ENCODE measurements at regions not wholly inside any gene's neighbourhood (a gene's known extent, or its start where the extent isn't known, plus 50 kb on each side); places are given as distances from the start of the nearest gene placed in this dataset.

DNA sequence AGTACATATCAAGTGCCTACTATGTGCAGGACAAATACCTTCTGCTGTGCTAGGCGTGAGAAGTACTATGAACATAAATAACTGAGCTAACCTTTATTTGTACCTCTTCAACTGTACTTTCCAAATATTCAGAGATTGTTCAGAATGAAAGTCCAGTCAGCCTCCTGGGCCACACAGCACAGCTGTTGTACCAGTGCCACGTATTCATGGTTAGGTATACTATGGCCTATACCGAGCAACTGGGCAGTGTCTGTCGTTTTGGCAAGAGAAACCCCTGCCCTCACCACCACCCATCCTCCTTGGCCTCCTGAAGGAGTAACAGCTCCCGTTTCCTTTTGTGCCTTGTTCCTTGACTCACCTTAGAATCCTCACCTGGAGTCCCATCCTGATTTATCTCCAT lies 53.0 kb downstream of the RASSF10 start:
- DNase-seq = no peak

GRCh38 chr11:13064593-13064992 lies 55.5 kb downstream of the RASSF10 start:
- DNase-seq = no peak

DNA sequence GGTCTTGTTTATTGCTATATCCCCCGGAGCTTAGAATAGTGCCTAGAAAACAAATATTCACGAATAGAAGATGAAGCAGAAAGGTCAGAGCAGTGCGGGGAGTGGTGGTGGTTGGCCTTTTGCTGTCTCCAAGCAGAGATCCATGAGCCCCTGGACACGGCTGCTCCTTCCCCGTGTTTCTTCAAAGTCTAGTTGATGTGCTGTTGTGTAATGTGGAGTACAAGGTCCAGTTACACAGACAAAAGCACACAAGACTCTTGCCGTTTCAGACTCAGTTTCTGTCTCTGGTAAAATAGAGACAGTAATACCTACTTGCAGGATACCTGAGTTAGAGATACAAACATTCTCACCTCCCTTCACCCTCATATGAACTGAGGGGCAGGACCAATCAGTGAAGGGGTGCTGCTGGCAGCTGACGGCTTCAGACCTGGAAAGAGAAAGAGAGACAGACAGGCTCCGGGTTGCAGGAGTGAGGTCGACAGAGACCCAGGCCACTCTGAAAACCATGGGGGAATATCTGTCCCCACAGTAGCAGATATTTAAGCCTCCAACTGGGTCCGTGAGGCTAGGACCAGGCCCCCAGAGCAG lies 56.2 kb downstream of the RASSF10 start:
- no peak for DNase-seq

DNA sequence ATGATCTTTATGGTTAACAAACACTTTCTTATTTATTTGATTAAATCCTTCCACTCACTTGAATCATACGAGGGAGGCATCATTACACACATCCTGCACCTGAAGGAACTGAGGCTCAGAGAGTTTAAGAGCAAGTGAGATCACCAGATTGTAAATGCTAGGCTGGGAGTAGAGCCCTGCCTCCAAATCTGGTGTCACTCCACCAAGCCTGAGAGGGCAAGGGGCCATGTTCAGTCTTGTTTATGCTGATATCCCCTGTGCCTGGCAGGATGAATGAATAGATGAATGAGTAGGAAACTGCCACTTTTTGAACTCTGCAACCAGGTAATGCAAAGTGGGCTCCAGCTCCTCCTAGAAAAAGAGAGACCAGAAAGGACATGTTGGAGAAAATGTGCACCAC lies 59.1 kb downstream of the RASSF10 start:
- DNase-seq = no peak

- DNase-seq = no peak
Observed at GRCh38 chr11:13073119-13073981, 64.2 kb downstream of the RASSF10 start.

DNA sequence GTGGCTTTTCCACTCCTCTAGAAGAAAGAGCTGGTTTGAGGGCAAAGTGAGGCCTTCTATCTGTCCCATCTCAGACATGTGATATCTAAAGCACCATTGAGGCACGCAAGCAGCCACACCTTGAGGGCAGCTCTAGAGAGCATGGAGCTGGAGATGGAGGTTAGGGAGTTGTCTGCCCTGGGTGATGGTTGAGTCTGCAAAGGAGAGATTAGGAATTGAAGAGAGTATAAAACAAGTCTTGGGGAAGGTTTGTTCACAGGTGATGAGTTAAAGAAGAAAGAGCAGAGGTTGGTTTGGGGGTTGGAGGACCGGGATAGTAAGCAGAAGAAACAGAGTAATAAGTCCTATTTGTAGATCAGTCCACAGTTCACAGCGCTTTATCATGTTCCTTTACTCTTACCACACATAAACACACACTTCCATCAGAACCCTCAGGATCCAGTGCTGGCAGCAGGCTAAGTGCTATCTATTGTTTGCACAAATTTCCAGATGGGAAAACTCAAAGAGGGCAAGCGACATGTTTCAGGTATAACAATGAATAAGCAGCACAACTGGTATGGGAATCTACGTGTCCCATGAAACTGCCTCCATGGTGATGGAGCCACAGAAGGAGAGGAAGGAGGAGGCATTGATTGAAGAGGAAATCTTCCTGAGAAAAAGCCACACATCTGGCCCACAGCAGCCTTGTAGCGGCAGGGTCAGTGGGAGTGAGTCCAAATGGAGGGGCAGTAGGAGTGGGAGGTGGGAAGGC lies 65.8 kb downstream of the RASSF10 start:
- DNase-seq = no peak

DNA sequence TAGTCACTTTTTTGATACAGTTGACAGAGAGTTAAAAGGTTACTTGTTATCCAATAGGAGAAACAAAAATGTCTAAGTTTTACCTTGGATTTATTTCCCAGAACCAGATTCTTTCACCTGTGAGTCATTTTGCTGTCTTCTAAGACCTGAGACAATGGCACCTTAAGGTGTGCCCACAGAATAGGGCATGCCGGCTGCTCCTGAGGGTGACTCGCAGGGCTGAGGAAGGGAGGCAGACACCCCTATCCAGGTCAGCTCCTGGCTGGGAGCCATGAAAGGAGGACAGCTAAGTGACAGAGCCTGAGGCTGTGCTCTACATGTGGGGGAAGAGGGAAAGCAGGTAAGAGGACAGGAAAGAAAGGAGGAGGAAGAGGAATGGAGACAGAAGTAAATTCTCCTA lies 67.8 kb downstream of the RASSF10 start:
- DNase-seq = no peak

DNA sequence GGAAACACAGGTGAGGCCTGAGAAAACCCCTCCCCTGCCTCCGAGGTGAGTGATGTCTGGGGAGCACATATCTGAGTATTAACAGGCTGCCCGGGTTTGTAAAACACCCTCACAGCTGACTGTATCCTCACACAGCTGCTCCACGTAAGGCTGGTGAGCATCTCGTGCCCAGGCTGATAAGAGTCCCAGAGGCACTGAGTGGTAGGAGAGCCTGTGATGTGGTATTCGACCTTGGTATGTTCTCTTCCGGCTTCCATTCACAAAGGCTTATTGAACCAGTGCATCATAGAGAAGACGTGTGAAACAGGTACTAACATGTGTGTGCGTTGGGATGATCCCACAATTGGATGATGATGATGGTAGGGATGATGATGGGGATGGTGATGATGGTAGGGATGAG lies 71.7 kb downstream of the RASSF10 start:
- no peak for DNase-seq

DNA sequence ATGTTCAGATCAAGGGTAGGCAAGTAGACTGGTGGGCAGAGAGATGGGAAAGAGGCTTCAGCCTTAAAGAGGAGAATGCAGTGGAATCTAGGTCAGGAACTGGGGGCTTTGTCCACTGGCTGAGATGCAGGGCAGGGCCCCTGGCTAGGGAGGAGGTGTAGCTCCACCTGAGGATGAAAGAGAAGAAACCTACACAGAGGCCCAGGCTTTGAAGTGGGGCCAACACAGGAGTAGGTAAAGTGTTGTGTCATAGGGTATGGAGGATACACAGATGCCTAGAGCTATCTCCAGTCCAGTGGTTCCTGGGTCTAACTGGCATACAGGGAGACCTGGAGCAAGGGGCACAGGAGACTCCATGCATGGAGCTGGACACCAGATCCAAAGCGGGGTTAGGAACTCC lies 73.5 kb downstream of the RASSF10 start:
- no peak for DNase-seq

- DNase-seq = no peak
Observed at GRCh38 chr11:13090228-13090708, 81.2 kb downstream of the RASSF10 start.

GRCh38 chr11:13091373-13091772 lies 82.3 kb downstream of the RASSF10 start:
- DNase-seq = no peak

GRCh38 chr11:13091804-13092203 lies 82.7 kb downstream of the RASSF10 start:
- DNase-seq = no peak

DNA sequence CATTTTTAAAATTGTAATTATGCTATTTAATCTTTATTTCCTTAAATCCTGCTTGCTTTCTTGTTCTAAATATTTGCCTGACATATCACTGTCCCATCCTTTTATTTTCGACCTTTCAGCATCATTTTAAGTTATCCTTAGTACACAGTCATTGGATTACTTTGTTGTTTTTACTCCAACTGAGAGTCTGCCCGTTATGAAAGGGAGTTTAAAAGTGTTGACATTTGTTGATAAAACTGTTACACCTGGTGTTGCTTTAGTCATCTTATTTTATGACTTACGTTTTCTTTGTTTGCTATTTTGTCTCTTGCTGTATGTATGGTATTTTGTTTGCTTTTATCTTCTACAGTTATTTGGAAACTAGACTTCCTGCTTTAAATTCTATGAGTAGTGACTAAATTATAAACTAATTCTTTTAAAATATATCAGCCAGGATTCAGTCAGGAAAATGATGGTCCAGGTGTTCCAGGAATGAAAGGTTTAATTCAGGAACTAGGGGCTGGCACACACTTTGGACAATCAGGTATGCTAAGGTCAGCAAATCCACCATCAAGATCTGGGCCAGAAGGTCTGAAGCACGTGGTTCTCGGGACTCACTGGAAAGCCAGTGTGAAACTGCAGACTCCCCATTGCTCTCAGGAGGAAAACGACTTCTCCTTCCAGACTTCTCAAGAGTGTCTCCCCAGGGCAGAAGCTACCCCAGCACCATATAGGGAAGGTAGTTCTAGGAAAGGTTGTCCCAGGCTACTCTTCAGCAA lies 86.0 kb downstream of the RASSF10 start:
- peak; percentile 24 for DNase-seq

- peak; percentile 34 for DNase-seq
Observed at GRCh38 chr11:13098063-13098462, 88.9 kb downstream of the RASSF10 start.

DNA sequence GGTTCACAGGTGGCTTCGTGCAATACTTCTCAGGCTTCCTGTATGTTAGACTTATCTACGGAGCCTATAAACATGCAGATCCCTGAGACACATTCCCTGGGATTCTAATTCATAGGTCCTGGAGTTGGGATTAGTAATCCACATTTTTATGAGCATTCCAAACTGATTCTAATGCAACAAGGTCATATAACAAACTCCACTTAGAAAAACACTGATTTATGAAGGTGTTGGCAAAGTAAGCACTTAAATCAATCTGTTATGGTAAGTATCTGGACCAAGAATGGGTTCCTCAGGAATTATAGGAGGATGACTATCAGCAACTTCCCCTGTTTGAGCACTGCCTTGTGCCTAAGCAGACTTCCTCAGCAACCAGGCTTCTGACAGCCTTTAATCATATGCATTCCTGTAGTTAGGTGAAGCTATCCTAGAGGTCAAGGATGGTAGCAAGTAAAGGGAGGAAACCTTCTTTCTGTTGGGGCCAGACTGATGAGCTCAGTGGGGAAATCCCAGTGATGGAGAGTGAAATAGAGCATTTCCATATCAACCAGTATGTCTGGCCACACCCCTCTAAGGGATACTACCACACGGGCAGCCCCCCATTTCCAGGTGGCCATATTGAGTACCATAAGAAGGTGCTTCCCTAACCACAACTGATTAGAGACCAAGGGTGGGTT lies 89.6 kb downstream of the RASSF10 start:
- DNase-seq = no peak

- DNase-seq = no peak
Observed at GRCh38 chr11:13101644-13102512, 92.8 kb downstream of the RASSF10 start.

GRCh38 chr11:13102513-13102840 lies 93.4 kb downstream of the RASSF10 start:
- DNase-seq = no peak

GRCh38 chr11:13102865-13103539 lies 93.9 kb downstream of the RASSF10 start:
- DNase-seq = no peak

- no peak for DNase-seq
Observed at GRCh38 chr11:13103962-13104554, 94.9 kb downstream of the RASSF10 start.

- no peak for DNase-seq
Observed at GRCh38 chr11:13104619-13105236, 95.6 kb downstream of the RASSF10 start.

Measured in NCI-H2081 treated with DMSO at 0.1 percent for 48 hours (cell line).